Activated gamma-delta T cell (primary cell): ENCODE measurements at regions not wholly inside any gene's neighbourhood (a gene's known extent, or its start where the extent isn't known, plus 50 kb on each side); places are given as distances from the start of the nearest gene placed in this dataset.

ENCODE experiments used
- DNase-seq: peaks from one replicate; lab custom pipeline; 2025; lab: John Stamatoyannopoulos, UW

GRCh38 chr11:128260398-128260797 lies 327.0 kb downstream of the ETS1 start:
- DNase-seq = no peak

DNA sequence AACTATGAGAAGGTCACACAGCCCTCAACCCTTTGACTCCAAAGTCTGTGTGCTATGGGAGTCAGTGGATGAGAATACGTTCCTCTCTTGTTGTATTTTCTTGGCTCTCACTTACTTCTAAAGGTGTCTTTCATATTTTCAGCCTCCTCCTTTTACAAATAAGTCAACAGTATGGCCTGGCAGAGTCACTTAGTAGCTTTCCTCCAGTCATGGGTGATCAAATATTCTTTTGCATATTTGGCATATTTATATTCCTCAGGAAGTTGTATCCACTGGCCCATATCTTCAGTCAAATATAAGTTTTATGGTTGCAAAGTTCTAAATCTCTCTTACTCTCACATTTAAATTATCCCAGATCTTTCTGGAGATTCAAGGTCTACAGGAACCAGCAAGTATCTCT lies 327.5 kb downstream of the ETS1 start:
- no peak for DNase-seq

GRCh38 chr11:128254941-128255340 lies 332.4 kb downstream of the ETS1 start:
- DNase-seq = no peak

DNA sequence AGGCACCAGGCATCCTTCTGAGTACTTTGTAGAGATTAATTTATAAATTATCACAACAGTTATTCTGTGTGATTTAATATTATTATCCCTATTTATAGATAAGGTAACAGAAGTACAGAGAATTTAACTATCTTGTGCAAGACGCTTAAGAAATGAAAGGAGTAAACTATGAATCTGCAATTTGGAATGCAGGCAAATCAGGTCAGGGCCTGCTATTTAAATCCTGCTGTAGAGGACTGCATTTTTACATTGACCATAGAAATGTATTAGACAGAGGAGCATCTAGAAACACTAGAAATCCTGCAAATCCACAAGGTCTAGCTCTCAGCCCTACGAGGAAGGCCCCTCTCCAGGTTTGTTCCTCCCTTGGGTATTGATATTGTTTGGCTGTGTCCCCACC lies 336.2 kb downstream of the ETS1 start:
- DNase-seq = no peak

DNA sequence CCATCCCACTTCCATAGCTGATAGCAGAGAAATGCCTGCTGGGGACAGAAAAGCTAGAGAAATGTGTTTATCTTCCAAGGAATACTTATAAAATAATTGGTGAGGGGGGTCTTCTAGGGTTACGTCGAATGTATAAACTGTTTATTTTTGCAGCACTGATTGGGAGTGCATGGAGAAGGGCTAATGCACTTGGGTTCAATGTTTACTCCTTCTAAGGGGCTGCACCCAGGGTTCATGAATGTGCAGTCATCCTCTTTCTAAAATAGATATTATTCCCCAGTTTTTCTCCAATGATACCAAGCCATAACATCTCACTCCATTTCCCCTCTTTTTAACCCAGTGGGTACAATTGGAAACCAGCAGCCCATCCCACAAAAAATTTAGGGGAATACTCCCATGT lies 336.9 kb downstream of the ETS1 start:
- no peak for DNase-seq

GRCh38 chr11:128246810-128247594 lies 340.4 kb downstream of the ETS1 start:
- DNase-seq = no peak

- DNase-seq = no peak
Measured at GRCh38 chr11:128246364-128246801, 341.0 kb downstream of the ETS1 start.

DNA sequence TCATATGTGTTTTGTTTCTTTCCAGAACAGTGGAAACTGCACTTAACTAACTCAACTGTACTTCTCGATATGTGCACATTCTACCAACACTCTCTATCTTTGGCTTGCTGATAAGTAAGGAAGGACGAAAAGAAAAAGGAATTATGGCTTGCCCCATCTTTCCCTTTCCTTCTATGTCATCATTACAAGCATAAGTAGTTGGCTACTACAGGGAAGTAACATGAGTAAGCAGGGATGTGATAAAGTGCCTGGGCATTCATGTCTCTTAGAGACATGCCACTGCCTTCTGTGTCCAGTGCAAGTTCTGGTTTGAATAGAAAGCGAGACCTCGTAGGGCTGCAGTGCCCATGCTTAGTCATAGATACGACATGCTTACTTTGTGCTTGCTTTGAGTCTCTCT lies 342.5 kb downstream of the ETS1 start:
- DNase-seq = no peak

DNA sequence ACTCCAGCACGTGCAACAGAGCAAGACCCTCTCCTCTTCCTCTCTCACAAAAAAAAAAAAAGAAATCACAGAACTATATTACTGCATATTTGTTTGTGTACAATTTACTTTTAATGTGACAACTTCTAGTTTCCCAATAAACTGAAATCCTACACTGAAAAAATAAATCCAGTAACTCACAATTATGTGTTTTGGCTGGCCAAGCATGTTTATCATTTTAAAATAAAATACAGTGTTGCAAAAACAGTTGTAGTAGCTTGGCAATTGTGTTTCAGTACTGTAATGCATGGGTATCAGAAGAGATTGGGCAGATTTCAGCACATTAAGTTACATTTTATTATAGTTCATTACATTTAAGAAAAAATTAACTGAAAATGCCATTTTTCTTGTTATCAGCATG lies 344.9 kb downstream of the ETS1 start:
- DNase-seq = no peak

- no peak for DNase-seq
Measured at GRCh38 chr11:128240546-128240945, 346.8 kb downstream of the ETS1 start.

- no peak for DNase-seq
Measured at GRCh38 chr11:128239306-128239705, 348.1 kb downstream of the ETS1 start.

DNA sequence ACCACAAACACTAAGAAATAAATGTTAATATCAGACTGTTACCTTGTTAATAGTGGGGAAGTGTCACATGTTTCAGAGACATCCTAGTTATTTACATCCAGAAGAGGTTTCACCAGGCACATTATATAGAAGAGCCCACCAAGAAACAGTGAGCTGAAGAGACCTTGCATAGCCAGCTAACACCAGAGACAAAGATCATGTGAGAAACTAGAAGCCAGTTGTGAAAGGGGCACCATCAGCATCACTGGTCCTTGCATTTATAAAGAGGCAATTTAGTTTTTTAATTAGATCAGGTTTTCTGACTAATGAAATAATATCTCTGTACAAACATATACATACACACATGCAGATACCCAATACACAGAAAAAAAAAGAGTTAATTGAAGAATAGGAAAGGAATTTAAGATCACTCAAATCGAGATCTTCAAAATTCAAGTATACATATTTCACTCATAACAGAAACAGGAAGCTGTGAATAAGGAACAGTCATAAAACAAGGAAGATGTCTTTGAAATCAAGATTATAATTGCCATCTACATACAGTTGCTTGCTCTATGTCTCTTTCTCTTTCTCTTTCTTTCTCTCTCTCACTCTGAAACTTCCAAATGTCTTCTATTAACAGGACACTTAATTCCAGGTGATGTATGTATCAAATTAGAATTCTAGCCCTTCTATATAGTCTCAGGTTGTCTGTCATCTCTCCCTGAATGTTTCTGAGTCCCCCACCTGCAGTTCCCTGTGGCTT lies 348.7 kb downstream of the ETS1 start:
- DNase-seq = no peak

- no peak for DNase-seq
Measured at GRCh38 chr11:128236506-128237498, 350.6 kb downstream of the ETS1 start.

DNA sequence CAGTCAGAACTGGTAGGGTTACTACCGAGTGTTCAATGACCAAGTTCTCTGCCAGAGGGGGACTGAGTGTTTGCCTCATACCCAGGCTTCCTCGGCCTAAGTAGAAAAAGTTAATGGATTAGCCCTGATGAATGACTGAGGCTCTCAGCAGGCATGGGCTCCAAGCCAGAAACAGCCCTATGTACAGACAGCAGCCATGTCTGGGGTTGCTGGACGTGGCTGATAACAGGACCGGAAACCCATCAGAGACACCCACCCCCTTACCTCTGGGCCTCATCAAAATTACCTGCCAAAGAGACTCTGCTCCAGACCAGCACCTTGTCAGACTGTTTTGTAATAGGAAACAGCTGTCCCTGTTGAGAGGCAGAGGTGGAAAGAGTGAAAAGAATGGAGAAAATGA lies 351.4 kb downstream of the ETS1 start:
- no peak for DNase-seq

- no peak for DNase-seq
Measured at GRCh38 chr11:128235426-128235825, 351.9 kb downstream of the ETS1 start.

DNA sequence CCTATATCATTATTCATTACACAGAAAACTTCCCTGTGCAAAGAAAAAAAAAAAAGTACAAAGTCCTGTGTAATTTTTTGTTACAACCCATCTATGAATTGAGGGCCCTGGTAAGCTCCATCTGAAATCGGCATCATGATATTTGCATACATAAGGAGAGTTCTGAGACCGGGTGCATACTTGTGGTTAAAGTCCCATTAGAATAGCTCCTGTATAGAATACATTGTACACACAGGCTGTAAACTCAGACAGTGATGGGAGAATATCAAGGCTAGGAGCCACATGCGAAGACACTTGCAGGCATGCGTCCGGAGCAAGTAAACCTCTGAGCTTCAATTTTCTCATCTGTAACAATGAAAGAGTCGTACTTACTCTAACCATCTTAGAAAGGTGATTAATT lies 353.2 kb downstream of the ETS1 start:
- no peak for DNase-seq

DNA sequence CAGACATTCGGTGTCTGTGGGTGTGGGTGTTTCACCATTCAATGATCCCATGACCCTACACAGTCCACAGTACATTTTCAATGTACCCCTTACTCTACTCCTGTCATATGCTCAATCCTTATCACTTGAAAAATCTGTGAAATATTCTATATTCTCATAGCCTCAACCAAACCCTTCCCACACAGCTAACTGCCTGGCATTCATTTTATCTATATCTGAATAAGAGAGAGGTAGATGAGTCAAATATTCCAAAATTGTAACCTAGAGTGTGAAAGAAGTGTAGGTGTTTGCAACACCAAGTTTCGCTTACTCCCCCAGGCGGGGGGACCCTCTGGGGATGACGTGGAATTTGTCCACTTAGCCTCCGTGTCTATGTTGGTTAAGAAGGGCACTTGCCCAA lies 354.8 kb downstream of the ETS1 start:
- no peak for DNase-seq

- no peak for DNase-seq
Measured at GRCh38 chr11:128231845-128232410, 355.4 kb downstream of the ETS1 start.

DNA sequence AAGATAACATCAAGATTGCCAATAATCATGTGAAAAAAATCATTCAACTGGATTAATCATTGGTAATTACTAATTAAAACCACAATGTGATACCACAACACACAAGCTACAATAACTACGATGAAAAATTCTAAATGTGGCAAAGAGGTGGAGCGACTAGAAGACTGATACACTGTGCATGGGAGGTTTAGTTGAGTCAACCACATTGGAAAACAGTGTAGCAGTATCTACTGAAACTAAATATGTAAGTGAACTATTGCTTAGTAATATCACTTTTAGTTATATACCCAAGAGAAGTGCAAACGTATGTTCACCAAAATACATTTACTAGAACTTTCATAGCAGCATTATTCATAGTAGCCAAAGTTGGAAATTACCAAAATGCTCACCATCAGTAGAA lies 359.9 kb downstream of the ETS1 start:
- DNase-seq = no peak

- no peak for DNase-seq
Measured at GRCh38 chr11:128226106-128226716, 361.1 kb downstream of the ETS1 start.

- no peak for DNase-seq
Measured at GRCh38 chr11:128222245-128222884, 365.0 kb downstream of the ETS1 start.
